Spleen (tissue), 7 donors: ENCODE measurements at regions not wholly inside any gene's neighbourhood (a gene's known extent, or its start where the extent isn't known, plus 50 kb on each side); places are given as distances from the start of the nearest gene placed in this dataset.

Experiments used
- CTCF ChIP-seq, 11 experiments: fragments of 200-600 bp in 7 of 11; fragments of 450-650 bp in 4 of 11; sonication (generic) in 4 of 11; IDR thresholded peaks in 8 of 11; conservative IDR thresholded peaks in 3 of 11; 1 replicate in 7 of 11; 2 replicates in 4 of 11; pipeline versions ENCODE4 v1.4.0 to v1.8.0; 2016 to 2021; ENCODE audit warnings: antibody characterized with exemption in 11 of 11, inconsistent platforms in 4 of 11, mild to moderate bottlenecking in 1 of 11
- POLR2A ChIP-seq, 3 donors: fragments of 450-650 bp; IDR thresholded peaks; one replicate each; pipeline ENCODE4 v1.5.1; 2017; ENCODE audit warnings: antibody characterized with exemption in 3 of 3, mild to moderate bottlenecking in 1 of 3
- POLR2AphosphoS5 ChIP-seq, 3 donors: sonication (generic); formaldehyde crosslinking; IDR thresholded peaks; one replicate each; pipeline ENCODE4 v1.5.1; 2017; ENCODE audit warnings: antibody characterized with exemption in 3 of 3
- donor health status: DM: no; HTN: no; CAD: no; lungs with moderate emphysema.
- donor health status: DM: no; HTN: no; CAD: no.
- donor health status: DM: no; HTN: no; CAD: no.

GRCh38 chr7:25750744-25751508 lies 401.1 kb upstream of the NFE2L3 start:
- TF ChIP-seq CTCF (IDR thresholded peaks at IDR 0.05 in 8 of 11, conservative IDR thresholded peaks at IDR 0.05 in 3 of 11), result no peak
- no peak for TF ChIP-seq POLR2A (IDR thresholded peaks at IDR 0.05)
- TF ChIP-seq POLR2AphosphoS5 (IDR thresholded peaks at IDR 0.05), result no peak
